Neuronal stem cell (in vitro differentiated cells): ENCODE measurements at regions not wholly inside any gene's neighbourhood (a gene's known extent, or its start where the extent isn't known, plus 50 kb on each side); places are given as distances from the start of the nearest gene placed in this dataset.

Experiments used
- DNase-seq: peaks from one replicate; pipeline ENCODE4 v3.0.0-alpha.2; 2013; ENCODE audit warnings: low spot score
- H2AFZ ChIP-seq: one replicate; pipeline ENCODE4 v1.6.1; 2013; ENCODE audit warnings: mild to moderate bottlenecking, low read length, inconsistent platforms
- H2AK5ac ChIP-seq: 2 replicates; pipeline ENCODE4 v1.6.1; 2013; ENCODE audit warnings: low read depth, mild to moderate bottlenecking, inconsistent platforms, low read length, moderate library complexity, mixed read lengths
- H2BK120ac ChIP-seq: 2 replicates; pipeline ENCODE4 v1.6.1; 2013; ENCODE audit warnings: low read depth, mild to moderate bottlenecking, inconsistent platforms, low read length, moderate library complexity, mixed read lengths
- H2BK12ac ChIP-seq: one replicate; pipeline ENCODE4 v1.6.1; 2013; ENCODE audit warnings: low read length, inconsistent platforms
- H2BK15ac ChIP-seq: 2 replicates; pipeline ENCODE4 v1.6.1; 2013; ENCODE audit warnings: mild to moderate bottlenecking, low read length, inconsistent platforms, mixed read lengths
- H2BK5ac ChIP-seq: one replicate; pipeline ENCODE4 v1.6.1; 2013; ENCODE audit warnings: inconsistent platforms, mild to moderate bottlenecking, low read length, moderate library complexity
- H3K14ac ChIP-seq: one replicate; pipeline ENCODE4 v1.6.1; 2013; ENCODE audit warnings: low read length, inconsistent platforms
- H3K18ac ChIP-seq: 2 replicates; pipeline ENCODE4 v1.6.1; 2013; ENCODE audit warnings: low read length, inconsistent platforms
- H3K23ac ChIP-seq: 2 replicates; pipeline ENCODE4 v1.6.1; 2013; ENCODE audit warnings: low read depth, mild to moderate bottlenecking, mixed read lengths, low read length, inconsistent platforms; ENCODE audit not compliant: poor library complexity
- H3K27ac ChIP-seq: replicated peaks from 3 replicates; pipeline ENCODE4 v1.5.1; 2013; ENCODE audit warnings: low read length, inconsistent platforms
- H3K27me3 ChIP-seq, 3 experiments: 2 replicates each; pipeline ENCODE4 v1.6.1; 2013; ENCODE audit warnings: low read length in 3 of 3, mild to moderate bottlenecking in 2 of 3, inconsistent platforms in 1 of 3, low read depth in 1 of 3, mixed read lengths in 1 of 3, moderate library complexity in 1 of 3; ENCODE audit not compliant: control insufficient read depth in 3 of 3, insufficient read depth in 3 of 3
- H3K36me3 ChIP-seq, 2 donors: replicated peaks in 1 of 2; 2 replicates each; pipeline ENCODE4 v1.6.1; 2013; ENCODE audit warnings: low read length in 2 of 2; ENCODE audit not compliant: control insufficient read depth in 2 of 2, insufficient read depth in 2 of 2
- H3K4ac ChIP-seq: 2 replicates; pipeline ENCODE4 v1.6.1; 2013; ENCODE audit warnings: inconsistent platforms, mild to moderate bottlenecking, low read length, moderate library complexity
- H3K4me1 ChIP-seq, 2 donors: 1 replicate in 1 of 2; 2 replicates in 1 of 2; pipeline ENCODE4 v1.6.1; 2013; ENCODE audit warnings: low read length in 2 of 2, low read depth in 1 of 2; ENCODE audit not compliant: control insufficient read depth in 2 of 2, insufficient read depth in 1 of 2
- H3K4me2 ChIP-seq: one replicate; pipeline ENCODE4 v1.6.1; 2013; ENCODE audit warnings: mild to moderate bottlenecking, low read length, inconsistent platforms; ENCODE audit not compliant: insufficient read depth, poor library complexity, severe bottlenecking
- H3K4me3 ChIP-seq, 2 donors: 2 replicates each; pipeline ENCODE4 v1.5.1; 2013; ENCODE audit warnings: low read length in 2 of 2, mild to moderate bottlenecking in 2 of 2, inconsistent platforms in 1 of 2, moderate library complexity in 1 of 2
- H3K79me1 ChIP-seq: one replicate; pipeline ENCODE4 v1.6.1; 2013; ENCODE audit warnings: low read depth, mild to moderate bottlenecking, inconsistent platforms, low read length, moderate library complexity
- H3K9ac ChIP-seq: one replicate; pipeline ENCODE4 v1.6.1; 2013; ENCODE audit warnings: mild to moderate bottlenecking, low read depth, low read length, inconsistent platforms; ENCODE audit not compliant: poor library complexity
- H3K9me3 ChIP-seq, 2 donors: replicated peaks in 1 of 2; 2 replicates each; pipeline versions ENCODE3 to v1.6.1; 2013; ENCODE audit warnings: low read length in 2 of 2, mild to moderate bottlenecking in 2 of 2, inconsistent platforms in 1 of 2, low read depth in 1 of 2, mixed read lengths in 1 of 2, moderate library complexity in 1 of 2; ENCODE audit not compliant: control insufficient read depth in 2 of 2, insufficient read depth in 1 of 2
- H4K8ac ChIP-seq: one replicate; pipeline ENCODE4 v1.6.1; 2013; ENCODE audit warnings: low read depth, mild to moderate bottlenecking, inconsistent platforms, low read length, moderate library complexity
- H4K91ac ChIP-seq: one replicate; pipeline ENCODE4 v1.6.1; 2013; ENCODE audit warnings: low read length, low read depth, mild to moderate bottlenecking, inconsistent platforms; ENCODE audit not compliant: poor library complexity
- WGBS, 2 donors: extraction: QIAGEN DNeasy Blood & Tissue Kit; methylation state at CpG; one replicate each; pipeline ENCODE4 v1.1.7; 2013; ENCODE audit warnings: missing lambda C conversion rate in 2 of 2, mixed read lengths in 1 of 2; ENCODE audit not compliant: insufficient read length in 2 of 2, insufficient replicate concordance in 1 of 2; ENCODE audit errors: extremely low coverage in 2 of 2; 5-methylcytosine and 5-hydroxymethylcytosine counted together

GRCh38 chr12:40565029-40565633 is 127.1 kb upstream of the CNTN1 start:
- H3K79me1 ChIP-seq = no peaks in the 10 kb centered on the region
- WGBS, 2 donors = no CpG with 5 or more reads among the region's 5 CpGs
- no peak overlapping the region for H4K8ac ChIP-seq
- no peak overlapping the region for H3K18ac ChIP-seq
- no peak overlapping the region for H2AFZ ChIP-seq
- H3K27me3 ChIP-seq = no peaks in the 10 kb centered on the region
- no peak overlapping the region for H3K27ac ChIP-seq
- no peak for DNase-seq
- H3K23ac ChIP-seq = no peak overlapping the region
- H4K91ac ChIP-seq = no peak overlapping the region
- H2BK5ac ChIP-seq = no peak overlapping the region
- no peak overlapping the region for H3K4me2 ChIP-seq
- no peaks in the 10 kb centered on the region for H3K36me3 ChIP-seq
- no peak overlapping the region for H3K14ac ChIP-seq
- H2BK12ac ChIP-seq = no peak overlapping the region
- no peak overlapping the region for H3K9ac ChIP-seq
- H3K4me3 ChIP-seq = no peak overlapping the region
- no peaks in the 10 kb centered on the region for H3K9me3 ChIP-seq
- no peak overlapping the region for H2BK15ac ChIP-seq
- no peak overlapping the region for H3K4ac ChIP-seq
- H2BK120ac ChIP-seq = no peak overlapping the region
- H2AK5ac ChIP-seq = no peak overlapping the region
- no peaks in the 10 kb centered on the region for H3K4me1 ChIP-seq

GRCh38 chr12:40566271-40566670 is 126.0 kb upstream of the CNTN1 start:
- Histone ChIP-seq H4K8ac (no peak overlapping the region), H3K36me3 (no peaks in the 10 kb centered on the region), H3K27me3 (no peaks in the 10 kb centered on the region), H3K18ac (no peak overlapping the region), H2BK15ac (no peak overlapping the region), H3K4me3 (no peak overlapping the region), H2AFZ (no peak overlapping the region), H3K14ac (no peak overlapping the region), H2BK12ac (no peak overlapping the region), H3K4me1 (no peaks in the 10 kb centered on the region), H3K9ac (no peak overlapping the region), H3K79me1 (no peaks in the 10 kb centered on the region), H2AK5ac (no peak overlapping the region), H3K4me2 (no peak overlapping the region), H3K23ac (no peak overlapping the region), H4K91ac (no peak overlapping the region), H3K9me3 (no peaks in the 10 kb centered on the region), H2BK5ac (no peak overlapping the region), H3K27ac (no peak overlapping the region), H3K4ac (no peak overlapping the region), H2BK120ac (no peak overlapping the region)
- no CpG with 5 or more reads among the region's 1 CpG for WGBS, 2 donors
- no peak for DNase-seq

- no peaks in the 10 kb centered on the region for H3K4me1 ChIP-seq
- no peak overlapping the region for H2AFZ ChIP-seq
- no peak overlapping the region for H3K4me2 ChIP-seq
- H3K4me3 ChIP-seq = no peak overlapping the region
- H3K27me3 ChIP-seq = no peaks in the 10 kb centered on the region
- no peak overlapping the region for H3K23ac ChIP-seq
- no peaks in the 10 kb centered on the region for H3K9me3 ChIP-seq
- no peak overlapping the region for H2BK15ac ChIP-seq
- no peak overlapping the region for H3K14ac ChIP-seq
- no peaks in the 10 kb centered on the region for H3K79me1 ChIP-seq
- H3K36me3 ChIP-seq = no peaks in the 10 kb centered on the region
- no peak overlapping the region for H3K4ac ChIP-seq
- no peak overlapping the region for H3K9ac ChIP-seq
- no peak overlapping the region for H2BK5ac ChIP-seq
- H3K18ac ChIP-seq = no peak overlapping the region
- H2BK12ac ChIP-seq = no peak overlapping the region
- WGBS, 2 donors = no CpG with 5 or more reads among the region's 1 CpG
- no peak overlapping the region for H4K8ac ChIP-seq
- H2AK5ac ChIP-seq = no peak overlapping the region
- no peak overlapping the region for H4K91ac ChIP-seq
- H2BK120ac ChIP-seq = no peak overlapping the region
- no peak for DNase-seq
- no peak overlapping the region for H3K27ac ChIP-seq
Observed at GRCh38 chr12:40569626-40570179, 122.5 kb upstream of the CNTN1 start.

GRCh38 chr12:40573024-40573423 is 119.2 kb upstream of the CNTN1 start:
- no peak overlapping the region for H2BK15ac ChIP-seq
- no peaks in the 10 kb centered on the region for H3K36me3 ChIP-seq
- H2AK5ac ChIP-seq = no peak overlapping the region
- H3K27me3 ChIP-seq = no peaks in the 10 kb centered on the region
- no peak overlapping the region for H3K4me2 ChIP-seq
- no peak overlapping the region for H2BK120ac ChIP-seq
- H3K18ac ChIP-seq = no peak overlapping the region
- no peaks in the 10 kb centered on the region for H3K9me3 ChIP-seq
- no peaks in the 10 kb centered on the region for H3K79me1 ChIP-seq
- no peak overlapping the region for H3K23ac ChIP-seq
- H3K27ac ChIP-seq = no peak overlapping the region
- H3K4me3 ChIP-seq = no peak overlapping the region
- H3K4me1 ChIP-seq = no peaks in the 10 kb centered on the region
- no peak overlapping the region for H3K4ac ChIP-seq
- H2BK5ac ChIP-seq = no peak overlapping the region
- H2AFZ ChIP-seq = no peak overlapping the region
- no peak for DNase-seq
- no peak overlapping the region for H3K9ac ChIP-seq
- no peak overlapping the region for H3K14ac ChIP-seq
- H4K91ac ChIP-seq = no peak overlapping the region
- H2BK12ac ChIP-seq = no peak overlapping the region
- no peak overlapping the region for H4K8ac ChIP-seq
